ENCODE measurements at regions not wholly inside any gene's neighbourhood (a gene's known extent, or its start where the extent isn't known, plus 50 kb on each side); places are given as distances from the start of the nearest gene placed in this dataset.

GRCh38 chr1:102282955-102283354 lies 286.2 kb upstream of the OLFM3 start:
- Mint-ChIP-seq H3K9me3 (no peaks in the 10 kb centered on the region), H3K27ac (no peak overlapping the region), H3K4me1 (ENCODE audit: unreplicated experiment) (no peaks in the 10 kb centered on the region), H3K36me3 (no peaks in the 10 kb centered on the region), H3K4me3 (no peak overlapping the region), H3K27me3 (no peaks in the 10 kb centered on the region)
- TF ChIP-seq, protein P1, sequence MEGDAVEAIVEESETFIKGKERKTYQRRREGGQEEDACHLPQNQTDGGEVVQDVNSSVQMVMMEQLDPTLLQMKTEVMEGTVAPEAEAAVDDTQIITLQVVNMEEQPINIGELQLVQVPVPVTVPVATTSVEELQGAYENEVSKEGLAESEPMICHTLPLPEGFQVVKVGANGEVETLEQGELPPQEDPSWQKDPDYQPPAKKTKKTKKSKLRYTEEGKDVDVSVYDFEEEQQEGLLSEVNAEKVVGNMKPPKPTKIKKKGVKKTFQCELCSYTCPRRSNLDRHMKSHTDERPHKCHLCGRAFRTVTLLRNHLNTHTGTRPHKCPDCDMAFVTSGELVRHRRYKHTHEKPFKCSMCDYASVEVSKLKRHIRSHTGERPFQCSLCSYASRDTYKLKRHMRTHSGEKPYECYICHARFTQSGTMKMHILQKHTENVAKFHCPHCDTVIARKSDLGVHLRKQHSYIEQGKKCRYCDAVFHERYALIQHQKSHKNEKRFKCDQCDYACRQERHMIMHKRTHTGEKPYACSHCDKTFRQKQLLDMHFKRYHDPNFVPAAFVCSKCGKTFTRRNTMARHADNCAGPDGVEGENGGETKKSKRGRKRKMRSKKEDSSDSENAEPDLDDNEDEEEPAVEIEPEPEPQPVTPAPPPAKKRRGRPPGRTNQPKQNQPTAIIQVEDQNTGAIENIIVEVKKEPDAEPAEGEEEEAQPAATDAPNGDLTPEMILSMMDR (conservative IDR thresholded peaks at IDR 0.05): no peak
- DNase-seq (ENCODE audit: extremely low spot score, unreplicated experiment): no peak

- no peaks in the 10 kb centered on the region for H3K27me3 Mint-ChIP-seq
- H3K9me3 Mint-ChIP-seq: no peaks in the 10 kb centered on the region
- no peaks in the 10 kb centered on the region for H3K36me3 Mint-ChIP-seq
- no peak overlapping the region for H3K4me3 Mint-ChIP-seq
- no peak overlapping the region for H3K27ac Mint-ChIP-seq
- TF ChIP-seq, protein P1 (conservative IDR thresholded peaks at IDR 0.05): no peak
- no peak for DNase-seq (ENCODE audit: extremely low spot score, unreplicated experiment)
- H3K4me1 Mint-ChIP-seq (ENCODE audit: unreplicated experiment): no peaks in the 10 kb centered on the region
These were observed 266.3 kb upstream of the OLFM3 start for GRCh38 chr1:102262994-102263393.

DNA sequence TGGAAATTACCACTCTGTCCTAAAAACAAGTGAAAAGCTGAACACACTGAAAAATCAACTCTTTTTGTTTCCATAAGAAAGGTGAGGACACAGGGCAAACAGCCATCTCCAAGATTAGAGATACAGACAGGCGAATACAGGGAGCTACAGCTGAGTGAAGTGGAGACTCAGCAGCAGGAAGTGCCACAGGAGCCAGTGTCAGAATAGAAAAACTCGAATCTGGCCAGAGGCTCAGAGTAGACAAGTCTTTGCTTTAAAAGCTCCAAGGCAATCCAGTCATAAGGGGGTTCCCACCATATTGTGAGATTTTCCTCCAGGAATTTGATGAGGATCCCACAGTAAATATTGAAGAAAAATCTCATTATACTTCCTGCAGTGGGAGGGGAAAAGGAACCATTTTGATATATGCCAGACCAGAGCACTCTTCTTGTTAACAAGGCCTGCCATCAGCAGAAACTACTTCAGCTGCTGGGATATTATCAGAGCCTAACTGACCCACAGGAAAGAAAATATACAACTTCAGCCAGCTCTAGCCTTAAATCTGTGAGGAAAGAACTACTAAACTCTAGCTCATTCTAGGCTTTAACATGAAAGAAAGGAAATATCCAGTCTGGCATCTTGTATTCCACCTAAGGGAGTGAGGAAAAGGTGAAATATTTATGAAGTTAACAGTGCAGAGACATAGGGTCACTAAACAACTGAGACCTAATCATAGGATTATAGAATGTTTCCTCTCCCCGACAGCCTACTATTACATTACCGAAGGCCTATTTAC lies 256.2 kb upstream of the OLFM3 start:
- no peak overlapping the region for H3K4me3 Mint-ChIP-seq
- no peaks in the 10 kb centered on the region for H3K9me3 Mint-ChIP-seq
- TF ChIP-seq, protein P1 (conservative IDR thresholded peaks at IDR 0.05): no peak
- DNase-seq (ENCODE audit: extremely low spot score, unreplicated experiment): no peak
- peaks cover 3% of the 10 kb centered on the region for H3K27me3 Mint-ChIP-seq
- H3K27ac Mint-ChIP-seq: no peak overlapping the region
- no peaks in the 10 kb centered on the region for H3K36me3 Mint-ChIP-seq
- H3K4me1 Mint-ChIP-seq (ENCODE audit: unreplicated experiment): no peaks in the 10 kb centered on the region

GRCh38 chr1:102241431-102242338 lies 245.0 kb upstream of the OLFM3 start:
- Mint-ChIP-seq H3K4me1 (ENCODE audit: unreplicated experiment) (no peaks in the 10 kb centered on the region), H3K27ac (no peak overlapping the region), H3K9me3 (no peaks in the 10 kb centered on the region), H3K4me3 (no peak overlapping the region), H3K36me3 (no peaks in the 10 kb centered on the region), H3K27me3 (peaks cover 8% of the 10 kb centered on the region)
- TF ChIP-seq, protein P1 (conservative IDR thresholded peaks at IDR 0.05): no peak
- no peak for DNase-seq (ENCODE audit: extremely low spot score, unreplicated experiment)

- Mint-ChIP-seq H3K9me3 (peaks cover 4% of the 10 kb centered on the region), H3K4me3 (no peak overlapping the region), H3K4me1 (ENCODE audit: unreplicated experiment) (no peaks in the 10 kb centered on the region), H3K27ac (no peak overlapping the region), H3K27me3 (peaks cover under 1% of the 10 kb centered on the region), H3K36me3 (no peaks in the 10 kb centered on the region)
- TF ChIP-seq, protein P1 (conservative IDR thresholded peaks at IDR 0.05): no peak
- DNase-seq (ENCODE audit: extremely low spot score, unreplicated experiment): no peak
These were observed 242.5 kb upstream of the OLFM3 start for GRCh38 chr1:102239247-102239646.

Data from type B pancreatic cell (in vitro differentiated cells).